ENCODE measurements at regions not wholly inside any gene's neighbourhood (a gene's known extent, or its start where the extent isn't known, plus 50 kb on each side); places are given as distances from the start of the nearest gene placed in this dataset.

- Histone ChIP-seq H3K27ac (no peak overlapping the region), H3K4me1 (peaks cover 12 to 24% (median 21%) of the 10 kb centered on the region in 4 donors), H3K9me3 (no peaks in the 10 kb centered on the region), H3K4me3 (no peak overlapping the region), H3K27me3 (no peaks in the 10 kb centered on the region), H3K36me3 (no peaks in the 10 kb centered on the region)
- 61 to 70% methylated on average over 2 of the region's 2 CpGs for WGBS, 2 donors
- DNase-seq: no peak
- TF ChIP-seq CTCF (IDR thresholded peaks at IDR 0.05) (no peak), EP300 (IDR thresholded peaks at IDR 0.05) (no peak), POLR2A (IDR thresholded peaks at IDR 0.05) (no peak), POLR2AphosphoS5 (IDR thresholded peaks at IDR 0.05) (no peak)
- ATAC-seq (ENCODE audit: low FRiP score in 2 of 2): no peak
These were observed 175.6 kb downstream of the DUSP6 start for GRCh38 chr12:89176676-89177075.

GRCh38 chr12:89173678-89174077 lies 178.6 kb downstream of the DUSP6 start:
- Histone ChIP-seq H3K36me3 (no peaks in the 10 kb centered on the region), H3K27ac (no peak overlapping the region), H3K9me3 (no peaks in the 10 kb centered on the region), H3K4me1 (no peaks in the 10 kb centered on the region), H3K27me3 (no peaks in the 10 kb centered on the region), H3K4me3 (no peak overlapping the region)
- WGBS, 2 donors: 92 to 94% methylated on average over 4 of the region's 4 CpGs
- TF ChIP-seq CTCF (IDR thresholded peaks at IDR 0.05) (no peak), POLR2A (IDR thresholded peaks at IDR 0.05) (no peak), EP300 (IDR thresholded peaks at IDR 0.05) (no peak), POLR2AphosphoS5 (IDR thresholded peaks at IDR 0.05) (no peak)
- ATAC-seq (ENCODE audit: low FRiP score in 2 of 2) (no peak), DNase-seq (no peak)

GRCh38 chr12:89173096-89173495 lies 179.2 kb downstream of the DUSP6 start:
- no peak for TF ChIP-seq POLR2AphosphoS5 (IDR thresholded peaks at IDR 0.05)
- TF ChIP-seq POLR2A (IDR thresholded peaks at IDR 0.05): no peak
- no peak for TF ChIP-seq EP300 (IDR thresholded peaks at IDR 0.05)
- TF ChIP-seq CTCF (IDR thresholded peaks at IDR 0.05): no peak
- no peaks in the 10 kb centered on the region for H3K27me3 ChIP-seq
- H3K4me1 ChIP-seq: no peaks in the 10 kb centered on the region
- no peaks in the 10 kb centered on the region for H3K36me3 ChIP-seq
- H3K9me3 ChIP-seq: no peaks in the 10 kb centered on the region
- DNase-seq (no peak), ATAC-seq (ENCODE audit: low FRiP score in 2 of 2) (no peak)
- WGBS, 2 donors: 47 to 52% methylated on average over 1 of the region's 1 CpG
- H3K4me3 ChIP-seq: no peak overlapping the region
- no peak overlapping the region for H3K27ac ChIP-seq

- no peaks in the 10 kb centered on the region for H3K9me3 ChIP-seq
- DNase-seq (no peak), ATAC-seq (ENCODE audit: low FRiP score in 2 of 2) (no peak)
- TF ChIP-seq EP300 (IDR thresholded peaks at IDR 0.05): no peak
- no peak for TF ChIP-seq CTCF (IDR thresholded peaks at IDR 0.05)
- TF ChIP-seq POLR2AphosphoS5 (IDR thresholded peaks at IDR 0.05): no peak
- TF ChIP-seq POLR2A (IDR thresholded peaks at IDR 0.05): no peak
- no peaks in the 10 kb centered on the region for H3K27me3 ChIP-seq
- H3K27ac ChIP-seq: no peak overlapping the region
- H3K4me1 ChIP-seq: no peaks in the 10 kb centered on the region
- H3K4me3 ChIP-seq: no peak overlapping the region
- H3K36me3 ChIP-seq: no peaks in the 10 kb centered on the region
These were observed 180.1 kb downstream of the DUSP6 start for GRCh38 chr12:89172224-89172623.

- no peak for DNase-seq
- 74 to 83% methylated on average over 5 of the region's 5 CpGs for WGBS, 2 donors
- ATAC-seq (ENCODE audit: low FRiP score in 2 of 2): no peak
These were observed 183.0 kb downstream of the DUSP6 start for GRCh38 chr12:89169321-89169720.

More at GRCh38 chr12:89169321-89169720, 183.0 kb downstream of the DUSP6 start:
- H3K27ac ChIP-seq: no peak overlapping the region
- H3K27me3 ChIP-seq: no peaks in the 10 kb centered on the region
- peaks cover 0 to 3% (median 0%) of the 10 kb centered on the region in 4 donors for H3K4me1 ChIP-seq
- no peaks in the 10 kb centered on the region for H3K36me3 ChIP-seq
- no peaks in the 10 kb centered on the region for H3K9me3 ChIP-seq
- no peak for TF ChIP-seq POLR2AphosphoS5 (IDR thresholded peaks at IDR 0.05)
- TF ChIP-seq EP300 (IDR thresholded peaks at IDR 0.05): no peak
- no peak for TF ChIP-seq CTCF (IDR thresholded peaks at IDR 0.05)
- TF ChIP-seq POLR2A (IDR thresholded peaks at IDR 0.05): no peak
- H3K4me3 ChIP-seq: no peak overlapping the region
